HG03045 (cell line): ENCODE measurements at regions not wholly inside any gene's neighbourhood (a gene's known extent, or its start where the extent isn't known, plus 50 kb on each side); places are given as distances from the start of the nearest gene placed in this dataset.
"Not testable (repeated sequence)": the region's sequence is repeated elsewhere in the genome, so short reads cannot be mapped to it uniquely, and the experiment has no call there.

ENCODE experiments used
- ATAC-seq: cut with Tn5 transposase; IDR thresholded peaks from one replicate; pipeline ENCODE4 v1.9.1; 2021; ENCODE audit warnings: mild to moderate bottlenecking, moderate library complexity; ENCODE audit not compliant: unreplicated experiment

GRCh38 chr7:118777308-118777707, 552.8 kb downstream of the ANKRD7 start:
- ATAC-seq = no peak

- no peak for ATAC-seq
Measured at GRCh38 chr7:118792682-118793081, 568.2 kb downstream of the ANKRD7 start.

- ATAC-seq = no peak
Measured at GRCh38 chr7:118793582-118793981, 569.1 kb downstream of the ANKRD7 start.

- ATAC-seq = no peak
Measured at GRCh38 chr7:118794419-118794818, 569.9 kb downstream of the ANKRD7 start.

GRCh38 chr7:118801366-118801765, 576.9 kb downstream of the ANKRD7 start:
- ATAC-seq = no peak

GRCh38 chr7:118802726-118803125, 578.2 kb downstream of the ANKRD7 start:
- ATAC-seq = no peak

- no peak for ATAC-seq
Measured at GRCh38 chr7:118826246-118826645, 601.7 kb downstream of the ANKRD7 start.

GRCh38 chr7:118836933-118837332, 612.4 kb downstream of the ANKRD7 start:
- ATAC-seq = peak; percentile 95

GRCh38 chr7:118839515-118839914, 615.0 kb downstream of the ANKRD7 start:
- ATAC-seq = no peak

GRCh38 chr7:118843456-118843855, 619.0 kb downstream of the ANKRD7 start:
- no peak for ATAC-seq

- ATAC-seq = no peak
Measured at GRCh38 chr7:118844748-118845147, 620.2 kb downstream of the ANKRD7 start.

GRCh38 chr7:118845791-118846190, 621.3 kb downstream of the ANKRD7 start:
- no peak for ATAC-seq

- no peak for ATAC-seq
Measured at GRCh38 chr7:118846977-118847376, 622.5 kb downstream of the ANKRD7 start.

GRCh38 chr7:118855290-118855689, 630.8 kb downstream of the ANKRD7 start:
- no peak for ATAC-seq

- no peak for ATAC-seq
Measured at GRCh38 chr7:118858651-118859149, 634.2 kb downstream of the ANKRD7 start.

- ATAC-seq = no peak
Measured at GRCh38 chr7:118861581-118861980, 637.1 kb downstream of the ANKRD7 start.

GRCh38 chr7:118862740-118863139, 638.2 kb downstream of the ANKRD7 start:
- no peak for ATAC-seq

- ATAC-seq = no peak
Measured at GRCh38 chr7:118863966-118864365, 639.5 kb downstream of the ANKRD7 start.

GRCh38 chr7:118867860-118868259, 643.4 kb downstream of the ANKRD7 start:
- ATAC-seq = no peak

GRCh38 chr7:118869141-118869540, 644.6 kb downstream of the ANKRD7 start:
- ATAC-seq = not testable (repeated sequence)

- no peak for ATAC-seq
Measured at GRCh38 chr7:118870187-118870586, 645.7 kb downstream of the ANKRD7 start.

- no peak for ATAC-seq
Measured at GRCh38 chr7:118872568-118872967, 648.1 kb downstream of the ANKRD7 start.

- ATAC-seq = no peak
Measured at GRCh38 chr7:118877187-118877586, 652.7 kb downstream of the ANKRD7 start.
